GM19324 (cell line): ENCODE measurements at regions not wholly inside any gene's neighbourhood (a gene's known extent, or its start where the extent isn't known, plus 50 kb on each side); places are given as distances from the start of the nearest gene placed in this dataset.

Source experiments
- ATAC-seq: cut with Tn5 transposase; IDR thresholded peaks from one replicate; pipeline ENCODE4 v1.9.1; 2021; ENCODE audit warnings: mild to moderate bottlenecking, moderate library complexity; ENCODE audit not compliant: unreplicated experiment, low FRiP score

DNA sequence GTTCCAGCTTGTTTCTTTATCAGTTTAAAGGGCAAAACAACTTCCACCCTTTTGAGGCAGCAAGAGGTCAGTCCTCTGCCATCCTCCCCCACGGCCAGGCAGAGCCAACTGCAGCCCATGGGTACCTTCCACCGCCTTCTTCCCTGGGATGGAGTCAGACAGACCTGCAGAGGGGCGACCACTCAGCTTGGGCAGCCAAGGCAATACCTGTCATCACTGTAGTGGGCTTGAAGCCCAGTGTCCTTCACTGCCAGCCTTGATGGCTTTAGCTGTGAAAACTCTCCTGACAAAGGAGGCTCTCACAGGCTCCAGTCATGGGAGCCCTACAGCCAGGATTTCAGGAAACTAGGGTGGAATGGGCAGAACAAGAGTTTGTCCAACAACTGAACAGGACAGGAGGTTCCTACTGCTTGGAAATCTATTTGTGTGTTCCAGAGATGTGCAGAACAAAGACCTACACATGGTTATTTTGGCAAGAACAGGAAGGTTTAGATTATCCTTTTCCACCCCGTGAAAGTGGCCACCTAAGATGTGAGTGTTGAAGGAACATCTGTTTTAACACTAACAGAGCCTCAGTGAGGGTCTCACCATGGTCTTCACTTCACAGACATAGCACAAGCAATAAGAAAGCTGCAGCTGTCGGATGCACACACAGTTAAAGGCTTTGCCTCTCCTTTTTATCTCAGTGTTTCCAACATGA lies 93.9 kb upstream of the RMDN2 start:
- ATAC-seq = no peak

DNA sequence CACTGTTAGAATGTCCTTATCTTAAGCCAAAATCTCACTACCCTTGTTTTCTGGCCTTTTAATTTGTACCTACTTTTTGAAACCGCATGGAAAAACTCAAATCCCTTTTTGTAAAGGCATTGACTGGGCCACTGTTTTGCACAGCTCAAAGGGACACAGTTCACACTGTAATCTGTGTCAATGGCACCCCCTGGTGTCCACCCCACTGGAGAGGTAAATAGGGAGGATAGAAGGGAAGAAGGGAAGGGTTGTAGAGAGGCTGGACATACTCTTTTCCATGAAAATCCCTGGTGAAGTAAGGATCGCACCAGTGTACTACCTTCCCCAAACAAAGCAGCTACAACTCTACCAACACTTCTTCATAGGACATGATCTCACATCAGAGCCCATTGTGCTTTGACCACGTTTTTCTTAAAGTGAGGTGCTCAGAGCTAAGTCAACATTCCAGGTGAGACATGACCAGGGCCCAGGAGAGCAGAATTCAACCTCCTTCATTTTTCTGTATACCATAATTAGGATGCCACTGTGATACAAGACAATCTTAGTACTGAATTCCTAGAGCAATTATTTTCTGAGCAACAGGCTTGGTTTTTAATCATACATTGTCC lies 92.4 kb upstream of the RMDN2 start:
- ATAC-seq = no peak

DNA sequence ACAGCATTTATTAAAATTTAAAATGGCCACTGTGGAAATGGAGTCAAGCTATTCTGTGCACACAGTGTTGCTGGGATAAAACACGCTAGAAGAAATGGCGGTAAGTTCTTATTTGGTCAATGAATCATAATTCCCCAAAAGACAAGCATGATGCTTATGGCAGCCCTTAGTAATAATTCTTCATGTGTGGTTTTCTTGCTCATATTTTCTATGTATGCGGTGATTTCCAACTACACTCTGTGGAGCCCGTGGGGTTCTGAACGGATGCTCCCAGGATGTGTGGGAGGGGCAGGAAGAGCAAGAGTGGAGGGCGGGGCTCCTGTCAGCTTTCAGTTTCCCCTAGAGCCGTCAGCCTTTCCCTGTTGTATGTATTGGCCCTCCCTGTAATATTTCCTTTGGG lies 91.7 kb upstream of the RMDN2 start:
- ATAC-seq = no peak

DNA sequence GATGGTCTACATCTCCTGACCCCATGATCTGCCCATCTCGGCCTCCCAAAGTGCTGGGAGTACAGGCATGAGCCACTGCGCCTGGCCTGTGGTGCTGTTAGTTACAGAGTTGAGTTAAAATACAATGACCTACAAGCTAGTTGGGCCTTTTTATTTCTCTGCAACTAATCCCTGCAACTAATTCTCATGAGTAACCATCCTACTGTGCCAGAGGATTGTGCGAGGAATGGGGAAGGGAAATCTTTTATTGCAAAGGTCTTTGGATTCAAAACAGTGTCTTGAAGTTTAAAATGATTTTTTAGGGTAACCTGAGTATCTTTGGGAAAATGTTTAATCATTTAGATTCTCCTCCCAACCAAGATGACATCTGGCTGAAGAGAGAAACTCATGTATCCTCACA lies 88.8 kb upstream of the RMDN2 start:
- ATAC-seq = no peak

DNA sequence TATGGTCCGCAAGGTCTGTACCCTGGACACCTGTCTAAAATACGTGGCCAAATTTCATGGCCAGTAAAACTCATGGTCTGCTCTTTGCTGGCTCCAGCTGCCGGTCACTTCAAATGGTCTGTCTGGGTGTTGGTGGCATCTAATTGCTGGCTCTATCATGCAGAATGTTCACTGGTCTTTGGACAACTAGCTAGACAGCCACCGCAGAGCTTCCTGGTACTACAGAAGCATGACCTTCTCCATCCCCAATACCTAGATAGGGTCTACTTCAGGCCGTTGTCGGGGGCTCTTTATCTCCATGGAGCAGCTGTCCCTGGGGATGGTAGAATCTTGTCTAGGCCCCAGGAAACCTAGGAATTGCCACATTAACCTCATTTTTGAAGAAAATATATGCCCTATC lies 88.4 kb upstream of the RMDN2 start:
- ATAC-seq = no peak

DNA sequence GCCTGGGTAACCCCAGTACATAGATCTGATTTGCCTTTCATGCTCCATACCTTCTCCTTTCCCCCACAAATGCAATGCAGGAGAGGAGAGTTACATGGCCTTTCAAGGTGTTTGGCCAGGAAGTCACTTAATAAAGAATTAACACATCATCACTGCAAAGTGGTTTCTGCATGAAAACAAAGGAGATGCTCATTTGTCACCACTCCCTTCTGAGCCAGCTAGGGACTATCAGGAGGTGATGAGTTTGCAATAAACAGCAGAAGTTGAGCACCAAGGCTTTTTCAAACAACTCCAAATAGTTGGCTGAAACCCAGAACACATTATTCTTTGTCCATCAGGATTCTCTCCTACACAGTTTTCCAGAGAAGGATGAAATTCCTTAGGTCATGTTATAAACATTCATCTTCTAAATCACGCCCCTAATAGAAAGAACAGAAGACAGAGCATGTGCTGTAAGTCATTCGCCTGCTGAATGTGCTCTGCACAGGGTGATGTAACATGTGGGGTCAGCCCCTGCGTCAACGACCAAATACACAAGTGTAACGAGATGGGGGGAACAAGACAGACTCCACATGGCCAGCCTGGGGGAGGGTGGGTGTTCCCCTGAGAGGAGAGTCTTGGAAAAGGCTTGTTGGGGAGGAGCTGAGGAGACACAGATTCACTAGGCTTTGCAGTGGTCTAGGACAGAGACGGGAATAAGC lies 87.3 kb upstream of the RMDN2 start:
- ATAC-seq = no peak

DNA sequence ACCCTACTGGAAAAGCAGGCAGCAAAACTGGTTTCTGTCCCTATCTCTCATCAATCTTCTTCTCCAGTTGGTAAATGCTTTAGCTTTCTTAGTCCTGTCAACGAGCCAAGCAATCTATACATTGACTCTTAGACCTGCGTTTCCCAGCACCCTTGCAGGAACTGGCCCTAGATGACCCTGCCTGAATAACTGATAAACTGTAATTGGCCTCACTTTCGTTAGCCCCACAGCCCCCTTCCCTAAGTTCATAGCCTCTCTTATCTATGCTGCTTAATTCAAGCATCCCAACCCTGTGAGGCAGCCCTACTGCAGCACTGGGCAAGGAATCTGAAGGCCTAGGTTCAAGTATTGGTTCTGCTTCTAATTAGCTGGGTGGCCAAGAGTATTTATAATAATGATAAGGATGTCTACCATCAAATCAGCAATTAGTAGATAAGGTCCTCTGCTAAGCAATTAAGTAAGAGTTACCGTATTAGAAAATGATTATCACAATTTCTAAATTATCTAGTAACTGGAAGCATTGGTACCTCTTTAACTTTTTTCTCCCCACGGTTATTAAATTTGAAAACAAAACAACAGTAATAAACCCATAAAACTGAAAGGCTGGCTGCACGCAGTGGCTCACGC lies 86.4 kb upstream of the RMDN2 start:
- ATAC-seq = no peak

DNA sequence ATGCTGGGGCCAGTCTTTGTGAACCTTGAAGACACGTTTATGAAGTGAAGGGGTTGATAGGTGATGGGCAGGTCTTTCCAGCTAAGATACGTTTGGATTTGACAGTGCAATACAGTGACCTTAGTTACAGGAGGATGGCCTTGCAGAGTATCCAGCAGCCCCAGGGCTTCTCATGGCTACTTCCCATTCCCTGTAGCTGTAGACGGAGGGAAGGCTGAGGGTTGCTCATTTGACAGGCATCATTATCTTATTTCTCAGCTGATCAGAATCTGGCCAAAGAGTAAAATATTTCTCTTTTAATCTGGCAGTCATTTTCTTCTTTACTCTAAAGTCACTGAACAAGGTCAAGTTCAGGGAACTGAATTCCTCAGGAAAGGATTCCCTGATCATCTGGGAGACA lies 85.1 kb upstream of the RMDN2 start:
- ATAC-seq = no peak

DNA sequence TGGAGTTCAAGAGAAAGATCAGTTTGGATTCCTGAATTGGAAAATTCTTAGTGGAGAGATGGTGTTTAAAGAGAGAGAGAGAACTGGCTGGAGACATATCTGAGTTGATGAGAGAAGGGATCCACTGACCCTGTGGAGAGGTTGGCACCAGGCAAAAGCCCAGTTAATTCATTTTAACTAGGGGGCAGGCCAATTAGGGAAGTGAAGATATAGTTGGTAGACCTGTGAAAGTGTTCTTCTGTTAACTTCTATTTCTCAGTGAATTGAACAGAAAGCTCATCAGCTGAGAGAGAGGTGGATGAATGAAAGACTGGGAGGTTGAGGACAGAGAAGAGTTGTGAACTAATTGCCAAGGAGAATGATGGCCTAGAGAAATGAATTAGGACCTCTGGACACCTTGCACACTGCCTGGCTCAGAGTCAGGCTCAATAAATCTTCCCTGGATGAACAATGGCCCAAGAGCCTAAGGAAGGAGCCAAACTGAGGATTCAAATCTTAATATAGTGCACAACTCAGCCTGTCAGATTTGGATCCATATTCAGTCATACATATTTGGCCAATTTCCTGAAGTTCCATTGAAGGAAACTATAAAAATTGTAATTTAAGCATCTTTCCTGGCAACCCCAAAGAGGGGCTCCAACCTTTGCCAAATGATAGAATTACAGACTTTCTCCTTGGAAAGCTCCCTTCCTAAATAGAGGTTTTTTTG lies 82.2 kb upstream of the RMDN2 start:
- ATAC-seq = no peak

DNA sequence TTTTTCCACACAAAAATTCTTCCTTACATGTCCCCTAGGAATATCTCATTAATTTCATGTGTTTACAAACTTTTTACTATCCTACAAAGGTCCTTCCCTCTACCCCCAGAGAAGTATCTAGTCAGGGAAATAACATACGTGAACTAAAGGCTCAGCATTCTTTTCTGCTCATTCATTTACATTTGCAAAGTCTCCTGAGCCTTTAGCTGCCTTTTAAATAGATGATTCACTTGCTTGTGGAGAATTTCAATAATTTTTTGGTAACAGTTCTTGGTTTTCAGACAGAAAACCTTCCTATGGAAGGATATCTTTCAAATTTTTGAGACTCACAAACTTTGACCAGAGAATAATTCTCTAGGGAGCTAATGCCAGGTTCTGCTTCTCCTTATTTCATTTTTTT lies 81.5 kb upstream of the RMDN2 start:
- ATAC-seq = no peak

DNA sequence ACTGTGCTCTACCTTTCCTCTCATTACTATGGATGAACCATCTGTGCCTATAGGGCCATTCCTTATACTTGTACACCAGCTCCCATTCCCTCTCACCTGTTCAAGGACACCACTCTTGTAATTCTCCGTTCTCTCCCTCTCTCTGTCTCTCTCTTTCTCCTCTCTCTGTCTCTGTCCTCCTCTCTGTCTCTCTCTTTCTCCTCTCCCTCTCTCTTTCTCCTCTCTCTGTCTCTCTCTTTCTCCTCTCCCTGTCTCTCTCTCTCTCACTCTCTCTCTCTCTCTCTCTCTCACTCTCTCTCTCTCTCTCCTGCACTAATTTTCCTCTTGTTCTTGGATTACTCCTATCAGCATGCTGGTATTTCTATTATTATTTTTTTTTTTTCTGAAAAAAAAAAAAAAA lies 78.9 kb upstream of the RMDN2 start:
- ATAC-seq = no peak

DNA sequence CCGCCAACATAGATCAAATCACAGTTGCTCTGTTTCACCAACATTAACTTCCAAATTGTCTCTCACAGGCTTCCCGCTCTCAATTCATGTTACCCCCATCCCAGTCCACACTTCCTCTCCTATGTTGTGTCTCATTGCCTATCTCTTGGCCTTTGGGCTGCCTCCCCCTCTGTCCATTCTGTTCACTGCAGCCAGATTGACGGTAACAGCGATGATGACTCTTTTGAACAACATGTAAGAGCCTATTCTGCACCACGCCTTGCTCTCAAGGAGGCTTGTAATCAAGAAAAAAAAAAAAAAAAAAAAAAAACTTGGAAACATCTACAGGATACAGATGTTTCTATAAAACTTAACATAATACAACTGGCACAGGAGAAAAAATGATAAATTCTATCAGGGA lies 77.3 kb upstream of the RMDN2 start:
- ATAC-seq = no peak

DNA sequence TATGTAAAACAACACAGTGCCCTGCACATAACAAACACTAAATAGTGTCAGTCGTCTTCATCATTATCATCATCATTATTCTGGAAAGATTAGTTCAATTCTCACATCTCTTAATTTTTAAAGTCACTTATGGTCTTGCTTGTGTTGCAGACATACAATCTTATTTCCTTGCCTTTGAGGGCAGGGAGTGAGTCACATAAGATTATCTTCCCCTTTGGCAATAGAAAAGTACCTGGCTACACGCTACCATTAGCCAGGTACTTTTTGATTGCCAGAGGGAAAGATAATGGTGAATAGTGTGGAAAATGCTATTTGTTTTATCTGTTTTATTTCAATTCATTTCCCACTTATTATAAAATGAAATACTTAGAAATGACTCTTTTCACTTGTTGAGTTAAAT lies 76.6 kb upstream of the RMDN2 start:
- ATAC-seq = no peak

DNA sequence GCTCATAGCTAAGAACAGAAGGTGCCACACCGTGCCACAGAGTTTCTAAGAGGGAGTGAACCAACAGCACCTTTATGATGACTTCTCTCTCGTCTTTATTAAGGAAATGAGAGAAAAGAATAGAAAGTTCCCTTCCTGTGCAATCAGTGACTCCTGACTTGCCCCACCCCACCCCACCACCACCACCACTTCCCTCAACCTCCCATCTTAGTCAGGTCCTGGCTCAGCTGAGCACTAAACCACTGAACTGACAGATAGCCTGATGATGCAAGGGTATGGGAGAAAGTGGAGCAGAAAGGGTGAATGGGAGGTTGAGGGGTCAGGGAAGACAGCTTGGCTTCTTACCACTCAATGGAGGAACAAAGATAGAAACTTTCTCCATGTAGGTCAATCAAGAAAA lies 75.2 kb upstream of the RMDN2 start:
- ATAC-seq = no peak

DNA sequence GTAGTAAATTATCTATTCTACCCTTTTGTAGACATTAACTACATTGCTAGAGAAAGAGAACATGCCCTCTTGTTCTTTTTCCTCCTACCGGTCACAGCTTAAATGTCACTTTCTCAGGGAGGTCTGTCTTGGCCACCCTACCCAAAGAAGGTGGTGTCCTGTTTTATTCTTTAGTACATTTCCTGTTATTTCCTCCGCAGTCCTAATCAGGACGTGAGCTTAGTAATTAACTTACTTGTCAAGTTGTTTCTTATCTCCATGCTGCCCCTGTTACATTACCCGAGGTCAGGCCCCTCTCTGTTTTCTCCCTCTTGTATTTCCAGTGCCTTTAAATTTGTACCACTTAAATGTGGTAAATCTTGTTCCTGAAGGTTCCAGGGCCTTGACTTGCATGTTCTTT lies 73.7 kb upstream of the RMDN2 start:
- peak; percentile 31 for ATAC-seq

DNA sequence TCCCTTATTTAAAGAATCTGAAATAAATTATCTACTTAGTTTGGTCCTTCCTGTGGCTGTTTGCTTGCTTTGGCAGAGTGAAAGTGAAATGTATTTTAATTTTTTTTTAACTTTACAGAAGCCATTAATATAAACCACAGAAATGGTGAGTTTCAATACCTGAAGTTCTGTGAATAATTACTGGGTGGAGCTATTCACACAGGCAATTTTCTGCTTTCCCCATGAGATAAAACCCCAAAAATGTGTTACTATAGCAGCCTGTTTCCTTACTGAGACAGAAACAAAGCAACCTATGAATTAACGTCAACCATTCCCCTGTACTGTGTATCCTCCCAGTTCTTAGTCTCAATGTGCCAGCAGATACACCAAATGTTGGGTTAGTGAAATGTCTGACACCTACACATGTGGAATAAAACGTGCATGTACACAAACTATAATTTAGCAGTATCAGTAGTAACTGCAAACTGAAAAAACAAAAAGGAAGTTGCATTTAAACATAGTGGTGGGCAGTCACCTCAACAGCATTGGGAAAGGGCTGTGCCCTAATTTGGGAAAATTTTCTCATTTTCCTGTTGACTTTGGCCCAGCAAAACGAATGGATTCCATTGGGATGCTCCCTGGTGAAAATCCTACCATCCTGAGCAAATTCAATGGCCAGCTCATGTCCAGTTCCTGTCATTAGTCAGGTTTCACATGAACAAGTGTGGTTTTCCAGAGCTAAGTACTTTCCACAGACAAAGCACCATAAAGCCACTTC lies 73.1 kb upstream of the RMDN2 start:
- ATAC-seq = peak; percentile 60

DNA sequence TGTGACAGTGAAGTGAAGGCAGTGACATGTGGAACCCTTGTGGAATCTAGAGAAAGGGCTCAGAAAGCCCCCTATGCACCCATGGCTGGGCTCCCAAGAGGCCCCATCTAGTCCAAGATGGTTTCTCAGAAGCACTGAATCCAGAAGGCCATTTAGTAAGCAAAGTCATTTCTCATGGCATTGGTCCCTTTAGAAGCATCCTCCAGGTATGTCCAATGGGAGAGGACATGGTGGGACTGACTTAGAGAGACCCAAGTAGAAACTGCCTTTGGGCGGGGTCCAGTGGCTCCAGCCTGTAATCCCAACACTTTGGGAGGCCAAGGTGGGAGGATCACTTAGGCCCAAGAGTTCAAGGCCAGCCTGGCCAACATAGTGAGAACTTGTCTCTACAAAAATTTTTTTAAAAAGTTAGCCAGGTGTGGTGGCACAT lies 72.5 kb upstream of the RMDN2 start:
- no peak for ATAC-seq

DNA sequence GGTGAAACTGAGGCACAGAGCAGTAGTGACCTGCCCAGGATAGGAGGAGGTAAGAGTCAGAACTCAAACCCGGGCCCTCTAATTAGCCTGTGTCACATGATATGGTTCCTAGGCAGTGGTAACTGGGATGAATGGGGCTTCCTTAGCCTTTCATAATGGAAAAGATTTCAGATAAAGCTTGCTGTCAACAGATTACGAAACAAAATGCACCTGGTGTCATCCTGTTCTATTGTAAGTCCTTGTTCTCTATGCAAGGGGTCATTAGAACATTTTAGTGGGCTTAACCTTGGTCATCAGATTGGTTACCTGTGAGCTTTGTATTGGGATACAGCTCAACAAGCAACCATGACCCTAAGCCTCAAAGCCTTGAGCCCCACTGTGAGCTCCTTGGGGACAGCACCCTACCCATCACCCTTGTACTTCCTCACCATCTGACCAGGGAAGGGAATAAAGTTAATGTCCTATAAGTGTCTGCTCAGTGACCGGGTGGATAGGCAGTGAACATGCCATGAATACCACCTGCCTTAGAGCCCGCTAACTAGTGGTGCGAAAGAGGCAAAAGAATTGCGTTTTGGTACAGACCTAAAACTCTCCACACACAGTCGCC lies 70.3 kb upstream of the RMDN2 start:
- ATAC-seq = no peak

DNA sequence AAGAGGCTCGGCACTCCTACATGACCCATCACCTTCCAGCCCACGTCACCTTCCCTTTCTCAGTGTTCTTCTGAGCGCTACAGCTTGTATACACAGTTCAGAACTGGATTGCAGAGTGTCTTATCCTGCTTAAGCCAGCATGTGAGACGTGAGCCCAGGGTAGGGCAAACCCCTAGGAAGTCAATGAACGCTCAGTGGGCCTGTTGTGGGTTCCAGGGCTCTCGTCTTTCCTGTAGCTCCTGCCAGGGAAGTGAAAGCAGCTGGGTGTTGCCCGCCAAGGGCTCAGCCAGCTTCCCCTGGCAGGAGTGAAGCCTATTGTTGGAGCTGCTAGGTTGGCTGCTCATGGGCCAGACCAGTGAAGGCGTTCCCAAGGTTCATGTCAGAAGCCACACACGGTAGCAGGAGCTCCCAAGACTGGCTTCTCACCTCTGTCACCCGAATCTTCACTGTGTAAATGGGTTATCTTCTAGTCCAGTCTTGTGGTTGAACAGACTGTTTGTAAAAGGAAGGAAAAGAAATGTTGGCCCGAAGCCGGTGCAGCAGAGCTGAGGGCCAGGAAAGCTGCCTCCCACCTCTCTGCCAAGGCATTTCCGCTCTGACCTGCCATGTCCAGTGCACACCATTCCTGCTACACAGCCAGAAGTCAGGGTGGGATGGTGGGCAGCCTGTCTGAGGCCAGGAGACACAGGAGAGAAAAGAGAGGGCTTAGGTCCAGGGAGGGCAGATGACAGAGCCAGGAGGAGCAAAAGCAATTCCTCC lies 69.6 kb upstream of the RMDN2 start:
- ATAC-seq = no peak
